PC-3 (cell line): ENCODE measurements at regions not wholly inside any gene's neighbourhood (a gene's known extent, or its start where the extent isn't known, plus 50 kb on each side); places are given as distances from the start of the nearest gene placed in this dataset.
"Not testable (repeated sequence)": the region's sequence is repeated elsewhere in the genome, so short reads cannot be mapped to it uniquely, and the experiment has no call there.

ENCODE experiments used
- CTCF ChIP-seq: fragments of 300-600 bp; sonication (generic); conservative IDR thresholded peaks from 2 replicates; pipeline ENCODE4 v1.5.1; 2017; ENCODE audit warnings: antibody characterized with exemption, low read depth, mild to moderate bottlenecking, low read length
- EZH2 ChIP-seq: fragments of 300-600 bp; sonication (generic); IDR thresholded peaks from one replicate; pipeline ENCODE4 v1.6.1; 2017; ENCODE audit warnings: antibody characterized with exemption, mild to moderate bottlenecking, low read length; ENCODE audit not compliant: unreplicated experiment
- EZH2phosphoT487 ChIP-seq: fragments of 300-600 bp; sonication (generic); IDR thresholded peaks from 2 replicates; pipeline ENCODE4 v1.6.1; 2018; ENCODE audit warnings: mild to moderate bottlenecking, antibody characterized with exemption, low read length, borderline replicate concordance

GRCh38 chr9:64369114-64369513 lies 915.9 kb downstream of the FOXD4L5 start:
- not testable (repeated sequence) for TF ChIP-seq CTCF, EZH2phosphoT487, EZH2
